ENCODE measurements at regions not wholly inside any gene's neighbourhood (a gene's known extent, or its start where the extent isn't known, plus 50 kb on each side); places are given as distances from the start of the nearest gene placed in this dataset.

DNA sequence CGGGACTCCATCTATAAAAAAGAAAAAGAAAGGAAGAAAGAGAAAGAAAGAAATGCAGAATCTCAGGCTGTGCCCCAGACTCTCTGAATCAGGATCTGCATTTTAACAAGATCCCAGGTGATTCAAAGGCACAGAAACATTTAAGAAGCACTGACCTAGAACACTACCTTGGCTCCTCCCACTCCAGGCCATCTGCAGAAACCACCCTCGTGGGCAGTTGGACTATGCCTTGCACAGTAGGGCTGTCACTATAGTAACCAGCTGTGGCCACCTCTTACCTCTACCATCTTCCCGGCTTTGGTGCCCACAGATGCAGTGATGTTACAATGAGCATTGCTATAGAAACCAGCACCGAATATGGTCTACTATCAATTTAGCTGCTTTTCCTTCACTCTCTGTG, 110.9 kb upstream of the PWP1 start:
- Histone ChIP-seq H3K36me3 (ENCODE audit: control insufficient read depth in 2 of 2, insufficient read depth in 1 of 2, low read length in 2 of 2) (no peaks in the 10 kb centered on the region), H3K4me1 (ENCODE audit: control insufficient read depth, insufficient read depth, low read length) (no peaks in the 10 kb centered on the region), H3K9me3 (ENCODE audit: control insufficient read depth, insufficient read depth, low read depth, low read length) (no peaks in the 10 kb centered on the region), H3K4me3 (ENCODE audit: low read depth, low read length) (no peak overlapping the region), H3K27ac (ENCODE audit: extremely low read depth, low read depth, low read length) (no peak overlapping the region)
- TF ChIP-seq KLF16 (tag by site-specific recombination; IDR thresholded peaks at IDR 0.05) (no peak), ZNF610 (tag by site-specific recombination; IDR thresholded peaks at IDR 0.05; ENCODE audit: borderline replicate concordance) (no peak), ZNF830 (tag by site-specific recombination; IDR thresholded peaks at IDR 0.05; ENCODE audit: low read depth) (no peak), ZNF548 (tag by site-specific recombination; IDR thresholded peaks at IDR 0.05) (no peak), PRDM10 (tag by site-specific recombination; IDR thresholded peaks at IDR 0.05) (no peak), ZNF473 (tag by site-specific recombination; IDR thresholded peaks at IDR 0.05) (no peak), FEZF1 (tag by site-specific recombination; IDR thresholded peaks at IDR 0.05) (no peak), KLF8 (tag by site-specific recombination; IDR thresholded peaks at IDR 0.05) (no peak), KLF7 (tag by site-specific recombination; IDR thresholded peaks at IDR 0.05; ENCODE audit: borderline replicate concordance) (no peak)
- ChIA-PET POLR2A (no interaction called here), CTCF (no interaction called here)

- no peaks in the 10 kb centered on the region for H3K9me3 ChIP-seq (ENCODE audit: control insufficient read depth, insufficient read depth, low read depth, low read length)
- H3K4me3 ChIP-seq (ENCODE audit: low read depth, low read length): no peak overlapping the region
- CTCF ChIA-PET: interaction anchor here (0.6 to 1.0 kb wide), 2 partner anchors 179 to 421 kb away, joined by 3 read pairs; no protein-coding TSS in a partner anchor
- no peaks in the 10 kb centered on the region for H3K36me3 ChIP-seq (ENCODE audit: control insufficient read depth in 2 of 2, insufficient read depth in 1 of 2, low read length in 2 of 2)
- POLR2A ChIA-PET: no interaction called here
- H3K27ac ChIP-seq (ENCODE audit: extremely low read depth, low read depth, low read length): no peak overlapping the region
- no peaks in the 10 kb centered on the region for H3K4me1 ChIP-seq (ENCODE audit: control insufficient read depth, insufficient read depth, low read length)
- no peak for TF ChIP-seq ZNF174 (tag by site-specific recombination; IDR thresholded peaks at IDR 0.05)
- TF ChIP-seq ZNF302 (tag by site-specific recombination; IDR thresholded peaks at IDR 0.05; ENCODE audit: low read depth): no peak
- TF ChIP-seq ZNF335 (tag by site-specific recombination; conservative IDR thresholded peaks at IDR 0.05): no peak
- no peak for TF ChIP-seq ZNF391 (tag by site-specific recombination; IDR thresholded peaks at IDR 0.05; ENCODE audit: borderline replicate concordance, low read depth)
- TF ChIP-seq ZNF624 (tag by site-specific recombination; IDR thresholded peaks at IDR 0.05): no peak
Measured at GRCh38 chr12:107580750-107581618, 104.6 kb upstream of the PWP1 start.

GRCh38 chr12:107581619-107582015, 104.0 kb upstream of the PWP1 start:
- Histone ChIP-seq H3K4me3 (ENCODE audit: low read depth, low read length) (no peak overlapping the region), H3K9me3 (ENCODE audit: control insufficient read depth, insufficient read depth, low read depth, low read length) (no peaks in the 10 kb centered on the region), H3K27ac (ENCODE audit: extremely low read depth, low read depth, low read length) (no peak overlapping the region), H3K36me3 (ENCODE audit: control insufficient read depth in 2 of 2, insufficient read depth in 1 of 2, low read length in 2 of 2) (no peaks in the 10 kb centered on the region), H3K4me1 (ENCODE audit: control insufficient read depth, insufficient read depth, low read length) (no peaks in the 10 kb centered on the region)
- ChIA-PET CTCF (interaction anchor here (1.0 kb wide), 1 partner anchor 180 kb away, joined by 3 read pairs; no protein-coding TSS in a partner anchor), POLR2A (no interaction called here)
- no peak for TF ChIP-seq ZNF701 (tag by site-specific recombination; IDR thresholded peaks at IDR 0.05)
- TF ChIP-seq ZNF777 (tag by site-specific recombination; IDR thresholded peaks at IDR 0.05; ENCODE audit: borderline replicate concordance): no peak
- TF ChIP-seq ZNF214 (tag by site-specific recombination; IDR thresholded peaks at IDR 0.05; ENCODE audit: borderline replicate concordance): no peak
- TF ChIP-seq RBAK (tag by site-specific recombination; IDR thresholded peaks at IDR 0.05): no peak
- no peak for TF ChIP-seq ZNF19 (tag by site-specific recombination; IDR thresholded peaks at IDR 0.05; ENCODE audit: low read depth)
- no peak for TF ChIP-seq ZNF423 (tag by site-specific recombination; IDR thresholded peaks at IDR 0.05)
- no peak for TF ChIP-seq HOXD13 (CRISPR knock-in tag; IDR thresholded peaks at IDR 0.05; ENCODE audit: borderline replicate concordance)
- no peak for TF ChIP-seq ZNF76 (tag by site-specific recombination; IDR thresholded peaks at IDR 0.05; ENCODE audit: borderline replicate concordance, low read depth)
- no peak for TF ChIP-seq ZNF274 (IDR thresholded peaks at IDR 0.05; ENCODE audit: low read length)
- no peak for TF ChIP-seq ZNF274 (tag by site-specific recombination; IDR thresholded peaks at IDR 0.05; ENCODE audit: borderline replicate concordance)
- no peak for TF ChIP-seq ZBTB20 (tag by site-specific recombination; IDR thresholded peaks at IDR 0.05)
- TF ChIP-seq, protein P1, sequence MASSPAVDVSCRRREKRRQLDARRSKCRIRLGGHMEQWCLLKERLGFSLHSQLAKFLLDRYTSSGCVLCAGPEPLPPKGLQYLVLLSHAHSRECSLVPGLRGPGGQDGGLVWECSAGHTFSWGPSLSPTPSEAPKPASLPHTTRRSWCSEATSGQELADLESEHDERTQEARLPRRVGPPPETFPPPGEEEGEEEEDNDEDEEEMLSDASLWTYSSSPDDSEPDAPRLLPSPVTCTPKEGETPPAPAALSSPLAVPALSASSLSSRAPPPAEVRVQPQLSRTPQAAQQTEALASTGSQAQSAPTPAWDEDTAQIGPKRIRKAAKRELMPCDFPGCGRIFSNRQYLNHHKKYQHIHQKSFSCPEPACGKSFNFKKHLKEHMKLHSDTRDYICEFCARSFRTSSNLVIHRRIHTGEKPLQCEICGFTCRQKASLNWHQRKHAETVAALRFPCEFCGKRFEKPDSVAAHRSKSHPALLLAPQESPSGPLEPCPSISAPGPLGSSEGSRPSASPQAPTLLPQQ (tag by site-specific recombination; IDR thresholded peaks at IDR 0.05): no peak
- no peak for TF ChIP-seq KLF1 (tag by site-specific recombination; IDR thresholded peaks at IDR 0.05)
- no peak for TF ChIP-seq ZNF132 (tag by site-specific recombination; IDR thresholded peaks at IDR 0.05; ENCODE audit: borderline replicate concordance)
- no peak for TF ChIP-seq ZNF561 (tag by site-specific recombination; IDR thresholded peaks at IDR 0.05; ENCODE audit: borderline replicate concordance)
